Spinal cord (tissue), 9 donors: ENCODE measurements at regions not wholly inside any gene's neighbourhood (a gene's known extent, or its start where the extent isn't known, plus 50 kb on each side); places are given as distances from the start of the nearest gene placed in this dataset.
"Not testable (repeated sequence)": the region's sequence is repeated elsewhere in the genome, so short reads cannot be mapped to it uniquely, and the experiment has no call there.

Source experiments
- DNase-seq, 6 donors: peaks; one replicate each; pipeline versions ENCODE4 v3.0.0 to v3.0.0-alpha.2; 2013 to 2015; ENCODE audit warnings: low spot score in 6 of 6, low read depth in 4 of 6
- H3K27ac ChIP-seq: one replicate; pipeline ENCODE4 v1.5.1; 2013; ENCODE audit warnings: low read depth, low read length, control low read depth
- H3K27me3 ChIP-seq: one replicate; pipeline ENCODE4 v1.6.1; 2013; ENCODE audit warnings: low read length; ENCODE audit not compliant: control insufficient read depth, insufficient read depth
- H3K36me3 ChIP-seq: one replicate; pipeline ENCODE4 v1.6.1; 2013; ENCODE audit warnings: low read length; ENCODE audit not compliant: control insufficient read depth, insufficient read depth
- H3K4me1 ChIP-seq: one replicate; pipeline ENCODE4 v1.6.1; 2013; ENCODE audit warnings: low read length; ENCODE audit not compliant: control insufficient read depth, insufficient read depth
- H3K4me3 ChIP-seq: one replicate; pipeline ENCODE4 v1.5.1; 2013; ENCODE audit warnings: low read depth, low read length, control low read depth
- H3K9me3 ChIP-seq: one replicate; pipeline ENCODE4 v1.6.1; 2013; ENCODE audit warnings: low read length; ENCODE audit not compliant: control insufficient read depth, insufficient read depth
- WGBS: methylation state at CpG from one replicate; pipeline ENCODE4 v1.1.5; 2013; ENCODE audit warnings: missing lambda C conversion rate; ENCODE audit not compliant: insufficient coverage; 5-methylcytosine and 5-hydroxymethylcytosine counted together
- donor health status: healthy.

DNA sequence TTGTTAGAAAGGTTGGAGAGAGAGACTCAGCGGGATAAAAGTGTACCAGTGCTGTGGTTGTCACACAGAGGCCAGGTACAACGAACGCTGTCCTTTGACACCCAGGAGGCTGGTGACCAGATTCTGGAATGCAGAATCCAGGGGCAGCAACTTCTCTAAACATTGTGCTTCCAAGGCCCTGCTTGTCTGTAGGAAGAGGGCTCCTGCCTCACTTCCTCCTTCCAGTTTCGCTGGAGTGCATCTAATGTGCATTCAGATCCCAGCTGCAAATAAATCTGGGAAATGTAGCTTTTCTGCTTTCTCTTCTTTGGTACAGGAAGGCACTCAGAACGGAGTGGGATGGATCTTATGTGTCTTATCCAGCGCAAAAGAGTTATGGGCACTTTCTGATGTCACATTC lies 171.8 kb upstream of the ATP5MC3 start:
- 73% methylated on average over 5 of the region's 6 CpGs for WGBS
- H3K27me3 ChIP-seq: no peaks in the 10 kb centered on the region
- H3K36me3 ChIP-seq: no peaks in the 10 kb centered on the region
- DNase-seq: no peak
- H3K27ac ChIP-seq: no peak overlapping the region
- no peak overlapping the region for H3K4me3 ChIP-seq
- no peaks in the 10 kb centered on the region for H3K4me1 ChIP-seq
- H3K9me3 ChIP-seq: no peaks in the 10 kb centered on the region

DNA sequence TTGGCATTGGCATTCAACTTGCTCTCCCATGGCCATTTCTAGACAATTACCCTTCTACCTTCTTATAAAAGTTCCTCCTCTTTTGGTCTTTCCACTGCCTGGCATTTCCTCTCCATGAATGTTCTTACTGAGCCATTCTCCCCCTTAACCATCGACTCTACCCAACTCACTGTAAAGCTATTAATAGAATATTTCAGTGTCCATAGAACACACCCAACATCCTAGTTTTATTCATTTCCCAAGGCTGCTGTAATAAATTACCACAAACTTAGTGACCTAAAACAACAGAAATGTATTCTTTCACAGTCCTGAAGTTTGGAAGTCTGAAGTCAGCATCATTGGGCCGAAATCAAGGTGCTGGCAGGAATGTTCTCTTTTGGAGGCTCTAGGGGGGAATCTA lies 170.0 kb upstream of the ATP5MC3 start:
- Histone ChIP-seq H3K36me3 (no peaks in the 10 kb centered on the region), H3K27ac (no peak overlapping the region), H3K4me1 (no peaks in the 10 kb centered on the region), H3K27me3 (no peaks in the 10 kb centered on the region), H3K9me3 (no peaks in the 10 kb centered on the region), H3K4me3 (no peak overlapping the region)
- DNase-seq: no peak
- WGBS: no CpG with 5 or more reads among the region's 2 CpGs

DNA sequence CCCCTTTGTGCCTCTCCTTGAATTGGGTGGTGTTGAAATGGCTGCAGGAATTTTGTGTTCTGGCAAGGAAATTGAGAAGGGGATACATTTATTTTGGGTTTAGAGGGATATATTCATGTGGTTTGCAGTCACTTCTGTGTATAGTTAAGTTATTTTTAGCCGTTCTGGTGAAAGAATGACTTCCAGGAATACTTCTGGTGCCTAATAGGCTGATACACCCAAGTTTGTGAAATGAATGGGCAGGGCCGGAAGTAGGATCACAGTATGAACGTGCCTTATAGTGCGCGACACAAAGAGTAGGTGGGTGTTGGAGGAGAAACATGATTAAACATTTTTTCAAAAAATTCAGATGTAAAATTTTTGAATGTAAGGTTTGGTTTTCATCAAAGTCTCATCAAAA lies 168.6 kb upstream of the ATP5MC3 start:
- Histone ChIP-seq H3K4me3 (no peak overlapping the region), H3K36me3 (no peaks in the 10 kb centered on the region), H3K4me1 (no peaks in the 10 kb centered on the region), H3K9me3 (no peaks in the 10 kb centered on the region), H3K27ac (no peak overlapping the region), H3K27me3 (no peaks in the 10 kb centered on the region)
- WGBS: 86% methylated on average over 1 of the region's 5 CpGs
- DNase-seq: no peak

DNA sequence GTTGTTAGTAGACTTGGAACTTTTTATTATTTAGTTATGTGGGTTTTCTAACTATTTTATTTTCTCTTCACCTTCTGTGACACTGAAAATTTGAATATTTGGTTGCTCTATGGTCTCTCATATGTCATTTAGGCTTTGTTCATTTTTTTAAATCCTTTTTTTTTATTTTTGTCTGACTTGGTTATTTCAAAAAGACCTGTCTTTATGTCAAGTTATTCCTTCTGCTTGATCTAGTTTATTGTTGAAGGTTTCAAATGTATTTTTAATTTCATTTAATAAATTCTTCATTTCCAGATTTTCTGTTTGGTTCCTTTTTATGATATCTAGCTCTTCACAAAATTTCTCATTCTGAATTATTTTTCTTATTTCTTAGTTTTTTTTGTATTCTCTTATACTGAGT lies 160.6 kb upstream of the ATP5MC3 start:
- Histone ChIP-seq H3K27ac (no peak overlapping the region), H3K4me3 (no peak overlapping the region), H3K36me3 (no peaks in the 10 kb centered on the region), H3K9me3 (peaks cover 2% of the 10 kb centered on the region), H3K4me1 (no peaks in the 10 kb centered on the region), H3K27me3 (no peaks in the 10 kb centered on the region)
- no peak for DNase-seq

DNA sequence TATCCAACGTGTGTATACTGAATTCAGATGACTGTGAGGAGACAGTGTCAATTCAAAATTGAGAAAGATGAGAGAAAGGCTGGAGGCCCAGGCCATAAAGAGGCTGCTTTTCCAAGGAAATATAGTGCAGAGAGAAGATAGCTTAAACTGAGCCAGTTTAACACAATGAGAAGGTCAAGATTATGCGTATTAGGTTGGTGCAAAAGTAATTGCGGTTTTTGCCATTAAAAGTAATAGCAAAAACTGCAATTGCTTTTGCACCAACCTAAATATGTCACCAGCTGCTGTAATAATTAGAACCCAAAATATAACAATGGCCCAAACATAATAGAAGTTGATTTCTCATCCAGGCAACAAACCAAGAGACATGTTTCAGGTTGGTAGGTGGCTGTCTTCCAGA lies 148.7 kb upstream of the ATP5MC3 start:
- no peak overlapping the region for H3K4me3 ChIP-seq
- DNase-seq: no peak
- no peaks in the 10 kb centered on the region for H3K4me1 ChIP-seq
- 53% methylated on average over 1 of the region's 3 CpGs for WGBS
- H3K27ac ChIP-seq: no peak overlapping the region
- H3K9me3 ChIP-seq: peaks cover 2% of the 10 kb centered on the region
- H3K27me3 ChIP-seq: no peaks in the 10 kb centered on the region
- H3K36me3 ChIP-seq: no peaks in the 10 kb centered on the region

DNA sequence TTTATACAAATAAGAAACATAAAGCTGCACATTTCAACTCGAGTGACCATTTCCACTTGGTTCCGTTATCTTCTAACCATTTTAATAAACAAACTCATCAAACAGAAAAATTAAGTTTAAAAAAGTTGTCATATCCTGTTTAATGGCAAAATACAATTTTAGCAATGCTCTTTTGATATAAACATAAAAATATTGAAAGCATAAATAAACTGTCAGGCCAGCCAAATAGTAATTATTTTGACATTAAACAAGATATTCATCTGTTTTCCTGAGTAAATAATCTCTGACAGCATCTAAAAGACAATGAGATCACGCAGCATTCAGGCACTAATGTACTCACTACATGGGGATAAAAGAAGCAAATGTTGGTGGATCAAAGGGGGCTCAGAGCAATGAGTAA lies 145.3 kb upstream of the ATP5MC3 start:
- DNase-seq: no peak
- WGBS: 60% methylated on average over 1 of the region's 3 CpGs
- H3K4me1 ChIP-seq: no peaks in the 10 kb centered on the region
- peaks cover 2% of the 10 kb centered on the region for H3K9me3 ChIP-seq
- no peaks in the 10 kb centered on the region for H3K36me3 ChIP-seq
- no peak overlapping the region for H3K4me3 ChIP-seq
- H3K27me3 ChIP-seq: no peaks in the 10 kb centered on the region
- H3K27ac ChIP-seq: no peak overlapping the region

DNA sequence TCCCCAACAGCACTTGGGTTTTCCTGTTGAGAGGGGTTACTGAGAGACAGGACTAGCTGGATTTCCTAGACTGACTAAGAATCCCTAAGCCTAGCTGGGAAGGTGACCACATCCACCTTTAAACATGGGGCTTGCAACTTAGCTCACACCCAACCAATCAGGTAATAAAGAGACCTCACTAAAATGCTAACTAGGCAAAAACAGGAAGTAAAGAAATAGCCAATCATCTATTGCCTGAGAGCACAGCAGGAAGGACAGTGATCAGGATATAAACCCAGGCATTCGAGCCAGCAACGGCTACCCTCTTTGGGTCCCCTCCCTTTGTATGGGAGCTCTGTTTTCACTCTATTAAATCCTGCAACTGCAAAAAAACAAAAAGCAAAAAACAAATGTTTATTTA lies 144.7 kb upstream of the ATP5MC3 start:
- H3K27me3 ChIP-seq, H3K27ac ChIP-seq, DNase-seq, H3K4me1 ChIP-seq, H3K9me3 ChIP-seq, H3K36me3 ChIP-seq, H3K4me3 ChIP-seq: not testable (repeated sequence)
- no CpG with 5 or more reads among the region's 2 CpGs for WGBS

DNA sequence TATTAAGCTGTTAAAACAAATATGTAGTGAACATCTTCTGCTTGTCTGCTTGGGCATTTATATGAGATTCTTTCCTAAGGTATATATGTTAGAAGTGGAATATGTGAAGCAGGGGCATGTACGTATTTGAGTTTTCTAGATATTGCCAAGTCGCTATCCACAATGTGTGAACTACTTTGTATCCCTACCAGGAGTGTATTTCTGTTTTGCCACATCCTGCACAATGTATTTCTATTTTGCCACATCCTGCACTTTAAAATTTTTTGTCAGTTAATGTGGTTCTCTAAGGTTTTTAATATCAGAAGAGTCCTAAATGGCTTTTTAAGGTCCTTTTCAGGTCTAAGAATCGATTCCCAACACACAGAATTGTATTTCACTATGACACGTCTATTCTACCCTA lies 141.7 kb upstream of the ATP5MC3 start:
- no peak overlapping the region for H3K27ac ChIP-seq
- H3K36me3 ChIP-seq: no peaks in the 10 kb centered on the region
- no CpG with 5 or more reads among the region's 4 CpGs for WGBS
- H3K9me3 ChIP-seq: peaks cover 2% of the 10 kb centered on the region
- no peaks in the 10 kb centered on the region for H3K4me1 ChIP-seq
- H3K27me3 ChIP-seq: no peaks in the 10 kb centered on the region
- DNase-seq: no peak
- no peak overlapping the region for H3K4me3 ChIP-seq

DNA sequence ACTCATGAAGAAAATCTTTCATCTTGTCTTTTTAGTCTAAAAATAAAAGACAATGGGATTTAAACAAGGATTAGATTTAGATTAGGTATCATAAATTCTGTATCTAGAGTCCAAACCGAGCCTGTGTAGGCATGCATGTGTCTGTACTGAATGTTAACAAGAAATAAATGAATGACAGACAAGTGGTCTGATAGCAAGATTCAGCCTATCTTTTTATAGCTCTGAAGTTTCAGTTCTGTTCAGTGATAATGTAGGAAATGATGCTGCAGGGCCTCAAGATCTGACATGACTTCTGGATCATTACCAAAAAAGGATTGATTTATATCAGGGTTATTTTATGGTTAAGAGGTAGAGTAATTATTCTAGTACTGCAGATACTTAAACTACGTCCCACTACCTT lies 137.0 kb upstream of the ATP5MC3 start:
- Histone ChIP-seq H3K4me3 (no peak overlapping the region), H3K9me3 (no peaks in the 10 kb centered on the region), H3K27me3 (no peaks in the 10 kb centered on the region), H3K4me1 (no peaks in the 10 kb centered on the region), H3K36me3 (no peaks in the 10 kb centered on the region), H3K27ac (no peak overlapping the region)
- DNase-seq: no peak
- 43% methylated on average over 1 of the region's 2 CpGs for WGBS

DNA sequence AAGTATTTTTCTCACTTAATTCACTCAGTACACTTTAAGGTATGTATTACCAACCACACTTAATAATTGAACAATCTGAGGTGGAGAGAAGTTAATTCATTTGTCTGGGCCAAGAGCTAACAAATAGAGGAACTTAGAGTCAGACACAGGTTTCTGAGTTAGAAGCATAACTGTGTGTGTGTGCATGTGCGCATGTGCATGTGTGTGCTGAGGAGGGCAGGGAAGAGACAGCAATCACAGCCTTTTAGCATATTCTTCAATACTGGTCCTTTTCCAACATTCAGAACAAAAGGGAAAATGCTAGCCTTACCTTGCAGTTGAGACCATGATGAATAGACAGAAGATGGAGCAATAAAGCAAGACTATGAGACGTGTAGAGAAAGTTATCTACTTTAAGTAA lies 136.2 kb upstream of the ATP5MC3 start:
- H3K27ac ChIP-seq: no peak overlapping the region
- no peak for DNase-seq
- no CpG with 5 or more reads among the region's 2 CpGs for WGBS
- H3K4me3 ChIP-seq: no peak overlapping the region
- no peaks in the 10 kb centered on the region for H3K4me1 ChIP-seq
- H3K36me3 ChIP-seq: no peaks in the 10 kb centered on the region
- H3K9me3 ChIP-seq: no peaks in the 10 kb centered on the region
- no peaks in the 10 kb centered on the region for H3K27me3 ChIP-seq

DNA sequence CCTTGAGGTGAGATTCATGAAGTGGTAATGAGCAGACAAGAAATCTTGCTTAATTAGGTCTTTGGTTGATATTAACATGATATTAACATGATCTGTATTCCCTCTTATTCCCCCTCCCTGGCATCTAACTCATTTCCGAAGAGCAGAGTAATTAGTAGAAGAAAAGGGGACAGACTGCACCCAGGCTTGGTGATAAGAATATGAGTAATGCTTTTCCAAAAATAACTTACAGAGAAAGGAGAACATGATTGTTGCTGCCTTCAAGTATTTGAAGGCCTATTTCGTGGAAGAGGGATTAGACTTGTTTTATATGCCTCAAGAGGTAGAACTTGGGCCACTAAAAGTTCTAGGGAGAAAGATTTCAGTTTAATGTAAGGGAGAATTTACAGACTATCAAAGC lies 130.6 kb upstream of the ATP5MC3 start:
- DNase-seq: no peak
- Histone ChIP-seq H3K36me3 (no peaks in the 10 kb centered on the region), H3K27ac (no peak overlapping the region), H3K4me1 (no peaks in the 10 kb centered on the region), H3K27me3 (peaks cover 2% of the 10 kb centered on the region), H3K9me3 (no peaks in the 10 kb centered on the region), H3K4me3 (no peak overlapping the region)
- WGBS: 64% methylated on average over 1 of the region's 2 CpGs
